ENCODE measurements at regions not wholly inside any gene's neighbourhood (a gene's known extent, or its start where the extent isn't known, plus 50 kb on each side); places are given as distances from the start of the nearest gene placed in this dataset.

DNA sequence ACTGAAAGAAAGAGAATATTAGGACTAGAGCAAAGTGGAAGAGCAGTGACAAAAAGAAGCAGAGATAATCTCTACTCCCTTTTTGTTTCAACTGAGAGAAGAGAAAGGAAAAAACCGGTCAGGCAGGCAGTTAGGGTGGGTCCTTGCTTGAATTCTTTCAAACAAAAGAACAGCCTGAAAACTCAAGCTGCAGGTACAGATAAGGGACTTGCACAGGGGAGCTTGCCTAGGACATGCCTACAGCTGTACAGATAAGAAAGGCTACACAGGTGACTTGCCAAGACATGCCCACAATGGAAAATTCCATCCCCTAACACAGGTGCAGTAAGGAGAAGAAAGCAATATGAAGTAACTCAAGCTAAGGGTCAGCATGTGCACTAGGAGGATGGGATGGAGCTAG is 532.2 kb upstream of the MIS18BP1 start:
- TF ChIP-seq ZNF70 (CRISPR knock-in tag; IDR thresholded peaks at IDR 0.05): no peak
- TF ChIP-seq, protein P1, sequence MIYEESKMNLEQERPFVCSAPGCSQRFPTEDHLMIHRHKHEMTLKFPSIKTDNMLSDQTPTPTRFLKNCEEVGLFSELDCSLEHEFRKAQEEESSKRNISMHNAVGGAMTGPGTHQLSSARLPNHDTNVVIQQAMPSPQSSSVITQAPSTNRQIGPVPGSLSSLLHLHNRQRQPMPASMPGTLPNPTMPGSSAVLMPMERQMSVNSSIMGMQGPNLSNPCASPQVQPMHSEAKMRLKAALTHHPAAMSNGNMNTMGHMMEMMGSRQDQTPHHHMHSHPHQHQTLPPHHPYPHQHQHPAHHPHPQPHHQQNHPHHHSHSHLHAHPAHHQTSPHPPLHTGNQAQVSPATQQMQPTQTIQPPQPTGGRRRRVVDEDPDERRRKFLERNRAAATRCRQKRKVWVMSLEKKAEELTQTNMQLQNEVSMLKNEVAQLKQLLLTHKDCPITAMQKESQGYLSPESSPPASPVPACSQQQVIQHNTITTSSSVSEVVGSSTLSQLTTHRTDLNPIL (CRISPR knock-in tag; IDR thresholded peaks at IDR 0.05; ENCODE audit: low read depth): no peak
- TF ChIP-seq, protein P2, sequence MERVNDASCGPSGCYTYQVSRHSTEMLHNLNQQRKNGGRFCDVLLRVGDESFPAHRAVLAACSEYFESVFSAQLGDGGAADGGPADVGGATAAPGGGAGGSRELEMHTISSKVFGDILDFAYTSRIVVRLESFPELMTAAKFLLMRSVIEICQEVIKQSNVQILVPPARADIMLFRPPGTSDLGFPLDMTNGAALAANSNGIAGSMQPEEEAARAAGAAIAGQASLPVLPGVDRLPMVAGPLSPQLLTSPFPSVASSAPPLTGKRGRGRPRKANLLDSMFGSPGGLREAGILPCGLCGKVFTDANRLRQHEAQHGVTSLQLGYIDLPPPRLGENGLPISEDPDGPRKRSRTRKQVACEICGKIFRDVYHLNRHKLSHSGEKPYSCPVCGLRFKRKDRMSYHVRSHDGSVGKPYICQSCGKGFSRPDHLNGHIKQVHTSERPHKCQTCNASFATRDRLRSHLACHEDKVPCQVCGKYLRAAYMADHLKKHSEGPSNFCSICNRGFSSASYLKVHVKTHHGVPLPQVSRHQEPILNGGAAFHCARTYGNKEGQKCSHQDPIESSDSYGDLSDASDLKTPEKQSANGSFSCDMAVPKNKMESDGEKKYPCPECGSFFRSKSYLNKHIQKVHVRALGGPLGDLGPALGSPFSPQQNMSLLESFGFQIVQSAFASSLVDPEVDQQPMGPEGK (CRISPR knock-in tag; IDR thresholded peaks at IDR 0.05; ENCODE audit: borderline replicate concordance): no peak
- TF ChIP-seq, protein P3, sequence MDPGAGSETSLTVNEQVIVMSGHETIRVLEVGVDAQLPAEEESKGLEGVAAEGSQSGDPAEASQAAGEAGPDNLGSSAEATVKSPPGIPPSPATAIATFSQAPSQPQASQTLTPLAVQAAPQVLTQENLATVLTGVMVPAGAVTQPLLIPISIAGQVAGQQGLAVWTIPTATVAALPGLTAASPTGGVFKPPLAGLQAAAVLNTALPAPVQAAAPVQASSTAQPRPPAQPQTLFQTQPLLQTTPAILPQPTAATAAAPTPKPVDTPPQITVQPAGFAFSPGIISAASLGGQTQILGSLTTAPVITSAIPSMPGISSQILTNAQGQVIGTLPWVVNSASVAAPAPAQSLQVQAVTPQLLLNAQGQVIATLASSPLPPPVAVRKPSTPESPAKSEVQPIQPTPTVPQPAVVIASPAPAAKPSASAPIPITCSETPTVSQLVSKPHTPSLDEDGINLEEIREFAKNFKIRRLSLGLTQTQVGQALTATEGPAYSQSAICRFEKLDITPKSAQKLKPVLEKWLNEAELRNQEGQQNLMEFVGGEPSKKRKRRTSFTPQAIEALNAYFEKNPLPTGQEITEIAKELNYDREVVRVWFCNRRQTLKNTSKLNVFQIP (CRISPR knock-in tag; IDR thresholded peaks at IDR 0.05; ENCODE audit: borderline replicate concordance, low read depth): no peak
- TF ChIP-seq RARB (CRISPR knock-in tag; IDR thresholded peaks at IDR 0.05): no peak
- TF ChIP-seq PPARA (CRISPR knock-in tag; IDR thresholded peaks at IDR 0.05; ENCODE audit: borderline replicate concordance): no peak
- TF ChIP-seq TCF4 (CRISPR knock-in tag; IDR thresholded peaks at IDR 0.05; ENCODE audit: borderline replicate concordance): no peak
- no peak for TF ChIP-seq ARNTL (CRISPR knock-in tag; IDR thresholded peaks at IDR 0.05; ENCODE audit: borderline replicate concordance, low read depth)
- TF ChIP-seq ZFP3 (CRISPR knock-in tag; IDR thresholded peaks at IDR 0.05): no peak
